ENCODE measurements at regions not wholly inside any gene's neighbourhood (a gene's known extent, or its start where the extent isn't known, plus 50 kb on each side); places are given as distances from the start of the nearest gene placed in this dataset.

DNA sequence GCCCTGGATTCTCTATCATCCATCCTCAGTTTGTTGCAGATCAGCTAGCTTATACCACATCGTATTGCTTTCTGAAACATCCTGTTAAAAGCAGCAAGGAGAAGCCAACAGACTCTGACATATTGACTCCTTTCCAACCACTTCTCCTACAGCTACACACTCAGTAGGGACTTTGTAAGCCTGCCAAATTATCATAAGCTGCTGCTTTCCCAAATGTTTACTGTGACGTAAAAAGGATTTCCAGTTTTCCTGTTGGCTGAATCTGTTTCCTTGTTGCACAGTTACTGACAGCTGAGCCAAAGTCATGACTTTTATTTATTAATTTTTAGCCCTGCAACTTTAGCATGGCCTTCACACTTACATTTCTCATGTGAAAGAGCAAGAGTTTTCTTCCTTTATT, 294.3 kb downstream of the KCNJ3 start:
- no peak overlapping the region for H2BK120ac ChIP-seq (ENCODE audit: insufficient read depth, low read length, poor library complexity)
- H3K79me2 ChIP-seq (ENCODE audit: control insufficient read depth, insufficient read depth, low read length, poor library complexity), result no peaks in the 10 kb centered on the region
- no peak overlapping the region for H3K23ac ChIP-seq (ENCODE audit: low read length)
- no peaks in the 10 kb centered on the region for H3K4me1 ChIP-seq (ENCODE audit: control insufficient read depth in 1 of 2, insufficient read depth in 2 of 2, low read length in 2 of 2)
- no peak overlapping the region for H3K4me3 ChIP-seq (ENCODE audit: low read depth, low read length)
- H3K27me3 ChIP-seq (ENCODE audit: insufficient read depth, low read length), result no peaks in the 10 kb centered on the region
- H3K9me3 ChIP-seq (ENCODE audit: insufficient read depth, low read depth, low read length), result no peaks in the 10 kb centered on the region
- H3K9ac ChIP-seq (ENCODE audit: low read length), result no peak overlapping the region
- H2AFZ ChIP-seq (ENCODE audit: insufficient read depth, low read length, poor library complexity), result no peak overlapping the region
- H3K4ac ChIP-seq (ENCODE audit: low read depth, low read length), result no peak overlapping the region
- WGBS (ENCODE audit: extremely low coverage, insufficient coverage, insufficient read length), result no CpG with 5 or more reads among the region's 2 CpGs
- H2BK12ac ChIP-seq (ENCODE audit: low read length), result no peak overlapping the region
- H3K18ac ChIP-seq (ENCODE audit: low read length), result no peak overlapping the region
- no peak overlapping the region for H4K91ac ChIP-seq (ENCODE audit: low read depth, low read length)
- H3K79me1 ChIP-seq (ENCODE audit: low read length), result no peaks in the 10 kb centered on the region
- no peak overlapping the region for H4K12ac ChIP-seq (ENCODE audit: low read depth, low read length)
- H2AK5ac ChIP-seq (ENCODE audit: low read length), result no peak overlapping the region
- H3K4me2 ChIP-seq (ENCODE audit: low read length), result no peak overlapping the region
- no peak overlapping the region for H4K8ac ChIP-seq (ENCODE audit: low read depth, low read length)
- H3K36me3 ChIP-seq (ENCODE audit: control insufficient read depth in 1 of 2, insufficient read depth in 2 of 2, low read length in 2 of 2), result no peaks in the 10 kb centered on the region
- H3K14ac ChIP-seq (ENCODE audit: low read length), result no peak overlapping the region
- H3K27ac ChIP-seq (ENCODE audit: low read depth, low read length), result no peak overlapping the region
- DNase-seq, result no peak
- H2BK5ac ChIP-seq (ENCODE audit: low read depth, low read length, poor library complexity), result no peak overlapping the region

DNA sequence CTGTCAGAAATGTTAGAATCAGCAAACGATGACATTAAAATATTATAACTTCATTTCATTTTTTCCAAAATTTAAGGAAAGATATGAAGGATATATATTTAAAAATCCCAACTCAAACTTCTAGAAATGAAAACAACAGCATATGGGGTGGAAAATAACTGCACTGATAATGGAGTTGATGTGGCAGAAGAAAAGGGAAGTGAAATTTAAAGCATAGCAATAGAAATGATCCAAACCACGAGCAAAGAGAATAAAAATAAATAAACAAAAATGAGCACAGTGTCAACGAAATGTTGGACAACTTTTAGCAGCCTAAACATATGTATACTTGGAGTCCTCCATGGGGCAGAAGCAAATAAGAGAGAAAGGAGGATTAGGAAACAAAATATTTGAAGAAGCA, 280.2 kb downstream of the KCNJ3 start:
- Histone ChIP-seq H3K79me2 (ENCODE audit: control insufficient read depth, insufficient read depth, low read length, poor library complexity) (no peaks in the 10 kb centered on the region), H3K18ac (ENCODE audit: low read length) (no peak overlapping the region), H2AFZ (ENCODE audit: insufficient read depth, low read length, poor library complexity) (no peak overlapping the region), H3K27me3 (ENCODE audit: insufficient read depth, low read length) (no peaks in the 10 kb centered on the region), H3K27ac (ENCODE audit: low read depth, low read length) (no peak overlapping the region), H3K36me3 (ENCODE audit: control insufficient read depth in 1 of 2, insufficient read depth in 2 of 2, low read length in 2 of 2) (no peaks in the 10 kb centered on the region), H4K91ac (ENCODE audit: low read depth, low read length) (no peak overlapping the region), H2BK120ac (ENCODE audit: insufficient read depth, low read length, poor library complexity) (no peak overlapping the region), H2BK12ac (ENCODE audit: low read length) (no peak overlapping the region), H3K4ac (ENCODE audit: low read depth, low read length) (no peak overlapping the region), H3K23ac (ENCODE audit: low read length) (no peak overlapping the region), H3K9ac (ENCODE audit: low read length) (no peak overlapping the region), H2BK5ac (ENCODE audit: low read depth, low read length, poor library complexity) (no peak overlapping the region), H4K12ac (ENCODE audit: low read depth, low read length) (no peak overlapping the region), H2AK5ac (ENCODE audit: low read length) (no peak overlapping the region), H3K14ac (ENCODE audit: low read length) (no peak overlapping the region), H3K4me1 (ENCODE audit: control insufficient read depth in 1 of 2, insufficient read depth in 2 of 2, low read length in 2 of 2) (no peaks in the 10 kb centered on the region), H3K4me3 (ENCODE audit: low read depth, low read length) (no peak overlapping the region), H3K9me3 (ENCODE audit: insufficient read depth, low read depth, low read length) (no peaks in the 10 kb centered on the region), H3K79me1 (ENCODE audit: low read length) (no peaks in the 10 kb centered on the region), H3K4me2 (ENCODE audit: low read length) (no peak overlapping the region), H4K8ac (ENCODE audit: low read depth, low read length) (no peak overlapping the region)
- no peak for DNase-seq
- WGBS (ENCODE audit: extremely low coverage, insufficient coverage, insufficient read length), result no CpG with 5 or more reads among the region's 3 CpGs

DNA sequence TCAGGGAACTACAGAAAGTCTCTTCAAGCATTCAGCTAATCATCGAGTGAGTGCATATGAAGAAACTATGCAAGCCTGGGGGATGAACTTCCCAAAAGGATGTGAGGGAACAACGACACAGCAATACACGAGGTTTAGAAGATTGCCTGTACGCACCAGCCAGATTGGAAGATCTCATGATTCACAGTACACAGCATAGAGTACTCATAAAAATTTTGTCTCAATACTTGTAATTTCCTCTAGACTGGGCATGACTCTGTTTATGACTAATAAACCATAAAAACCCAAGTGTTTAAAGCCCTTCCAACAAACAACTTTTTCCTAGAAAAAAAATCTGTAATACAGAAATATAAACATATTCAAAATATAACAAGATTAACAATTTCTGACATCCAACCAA, 279.7 kb downstream of the KCNJ3 start:
- Histone ChIP-seq H3K79me1 (ENCODE audit: low read length) (no peaks in the 10 kb centered on the region), H3K4me3 (ENCODE audit: low read depth, low read length) (no peak overlapping the region), H3K4me2 (ENCODE audit: low read length) (no peak overlapping the region), H2AK5ac (ENCODE audit: low read length) (no peak overlapping the region), H2BK5ac (ENCODE audit: low read depth, low read length, poor library complexity) (no peak overlapping the region), H3K4ac (ENCODE audit: low read depth, low read length) (no peak overlapping the region), H3K9ac (ENCODE audit: low read length) (no peak overlapping the region), H4K12ac (ENCODE audit: low read depth, low read length) (no peak overlapping the region), H3K18ac (ENCODE audit: low read length) (no peak overlapping the region), H3K27me3 (ENCODE audit: insufficient read depth, low read length) (no peaks in the 10 kb centered on the region), H3K79me2 (ENCODE audit: control insufficient read depth, insufficient read depth, low read length, poor library complexity) (no peaks in the 10 kb centered on the region), H2BK120ac (ENCODE audit: insufficient read depth, low read length, poor library complexity) (no peak overlapping the region), H3K36me3 (ENCODE audit: control insufficient read depth in 1 of 2, insufficient read depth in 2 of 2, low read length in 2 of 2) (no peaks in the 10 kb centered on the region), H3K23ac (ENCODE audit: low read length) (no peak overlapping the region), H4K91ac (ENCODE audit: low read depth, low read length) (no peak overlapping the region), H4K8ac (ENCODE audit: low read depth, low read length) (no peak overlapping the region), H3K9me3 (ENCODE audit: insufficient read depth, low read depth, low read length) (no peaks in the 10 kb centered on the region), H3K14ac (ENCODE audit: low read length) (no peak overlapping the region), H2AFZ (ENCODE audit: insufficient read depth, low read length, poor library complexity) (no peak overlapping the region), H2BK12ac (ENCODE audit: low read length) (no peak overlapping the region), H3K4me1 (ENCODE audit: control insufficient read depth in 1 of 2, insufficient read depth in 2 of 2, low read length in 2 of 2) (no peaks in the 10 kb centered on the region), H3K27ac (ENCODE audit: low read depth, low read length) (no peak overlapping the region)
- no peak for DNase-seq
- WGBS (ENCODE audit: extremely low coverage, insufficient coverage, insufficient read length), result no CpG with 5 or more reads among the region's 4 CpGs

DNA sequence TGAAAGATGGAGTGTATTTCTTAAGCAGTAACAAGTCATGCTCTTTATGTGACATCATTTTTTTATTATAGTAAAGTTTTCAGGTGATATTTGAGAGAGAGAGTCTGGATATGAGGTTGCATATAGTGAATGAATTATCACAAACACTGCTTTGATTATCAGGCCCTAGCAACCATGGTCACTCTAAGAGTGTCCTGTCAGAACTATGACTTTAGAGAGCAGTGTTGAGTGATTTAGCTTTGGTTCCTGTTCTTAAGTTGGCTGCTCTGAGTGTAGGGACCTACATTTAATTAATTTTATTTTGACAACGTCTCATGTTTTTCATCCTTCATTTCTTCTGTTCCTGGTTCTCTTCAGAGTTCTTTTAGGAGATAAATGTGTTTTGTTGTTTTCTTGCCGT, 275.5 kb downstream of the KCNJ3 start:
- no peaks in the 10 kb centered on the region for H3K4me1 ChIP-seq (ENCODE audit: control insufficient read depth in 1 of 2, insufficient read depth in 2 of 2, low read length in 2 of 2)
- H3K9ac ChIP-seq (ENCODE audit: low read length), result no peak overlapping the region
- no peak overlapping the region for H3K18ac ChIP-seq (ENCODE audit: low read length)
- H4K12ac ChIP-seq (ENCODE audit: low read depth, low read length), result no peak overlapping the region
- WGBS (ENCODE audit: extremely low coverage, insufficient coverage, insufficient read length), result no CpG with 5 or more reads among the region's 2 CpGs
- no peaks in the 10 kb centered on the region for H3K27me3 ChIP-seq (ENCODE audit: insufficient read depth, low read length)
- H2AFZ ChIP-seq (ENCODE audit: insufficient read depth, low read length, poor library complexity), result no peak overlapping the region
- H3K79me1 ChIP-seq (ENCODE audit: low read length), result no peaks in the 10 kb centered on the region
- no peaks in the 10 kb centered on the region for H3K79me2 ChIP-seq (ENCODE audit: control insufficient read depth, insufficient read depth, low read length, poor library complexity)
- H3K14ac ChIP-seq (ENCODE audit: low read length), result no peak overlapping the region
- no peak for DNase-seq
- H2AK5ac ChIP-seq (ENCODE audit: low read length), result no peak overlapping the region
- H3K36me3 ChIP-seq (ENCODE audit: control insufficient read depth in 1 of 2, insufficient read depth in 2 of 2, low read length in 2 of 2), result no peaks in the 10 kb centered on the region
- no peak overlapping the region for H3K4me3 ChIP-seq (ENCODE audit: low read depth, low read length)
- H3K4me2 ChIP-seq (ENCODE audit: low read length), result no peak overlapping the region
- no peak overlapping the region for H4K91ac ChIP-seq (ENCODE audit: low read depth, low read length)
- H3K9me3 ChIP-seq (ENCODE audit: insufficient read depth, low read depth, low read length), result no peaks in the 10 kb centered on the region
- no peak overlapping the region for H3K27ac ChIP-seq (ENCODE audit: low read depth, low read length)
- no peak overlapping the region for H3K23ac ChIP-seq (ENCODE audit: low read length)
- no peak overlapping the region for H2BK120ac ChIP-seq (ENCODE audit: insufficient read depth, low read length, poor library complexity)
- no peak overlapping the region for H2BK12ac ChIP-seq (ENCODE audit: low read length)
- H2BK5ac ChIP-seq (ENCODE audit: low read depth, low read length, poor library complexity), result no peak overlapping the region
- H3K4ac ChIP-seq (ENCODE audit: low read depth, low read length), result no peak overlapping the region
- no peak overlapping the region for H4K8ac ChIP-seq (ENCODE audit: low read depth, low read length)
